SH-SY5Y (cell line): ENCODE measurements at regions not wholly inside any gene's neighbourhood (a gene's known extent, or its start where the extent isn't known, plus 50 kb on each side); places are given as distances from the start of the nearest gene placed in this dataset.

Experiments
- GATA2 ChIP-seq: IDR thresholded peaks from 2 replicates; pipeline ENCODE4 v1.6.1; 2011; ENCODE audit warnings: mild to moderate bottlenecking, low read depth, low read length
- GATA3 ChIP-seq: IDR thresholded peaks from 2 replicates; pipeline ENCODE4 v1.6.1; 2011; ENCODE audit warnings: low read depth, mild to moderate bottlenecking, low read length, moderate library complexity

GRCh38 chr3:182242489-182242942 is 530.8 kb downstream of the SOX2 start:
- TF ChIP-seq GATA2, result no peak
- TF ChIP-seq GATA3, result no peak
